Neural cell (in vitro differentiated cells): ENCODE measurements at regions not wholly inside any gene's neighbourhood (a gene's known extent, or its start where the extent isn't known, plus 50 kb on each side); places are given as distances from the start of the nearest gene placed in this dataset.
"Not testable (repeated sequence)": the region's sequence is repeated elsewhere in the genome, so short reads cannot be mapped to it uniquely, and the experiment has no call there.

Experiments used
- H2AFZ ChIP-seq: fragments of 200-600, 300-800 bp; sonication (generic), shearing (Covaris generic); 2 replicates; pipeline ENCODE4 v1.6.0; 2014; ENCODE audit warnings: low read depth, mild to moderate bottlenecking, antibody characterized with exemption, low read length, moderate library complexity
- H3F3A ChIP-seq: fragments of 200-600 bp; shearing (Covaris generic); 2 replicates; pipeline ENCODE4 v1.6.1; 2016; ENCODE audit warnings: mild to moderate bottlenecking, moderate library complexity, mixed read lengths, antibody characterized with exemption, low read length; ENCODE audit not compliant: insufficient read depth, poor library complexity, severe bottlenecking
- H3K27ac ChIP-seq: fragments of 200-600, 300-800 bp; sonication (generic), shearing (Covaris generic); 2 replicates; pipeline ENCODE4 v1.5.1; 2014; ENCODE audit warnings: mild to moderate bottlenecking, low read length, moderate library complexity
- H3K27me3 ChIP-seq: fragments of 300-800, 200-600 bp; sonication (generic), shearing (Covaris generic); 2 replicates; pipeline ENCODE4 v1.6.0; 2014; ENCODE audit warnings: mild to moderate bottlenecking, low read depth, low read length, moderate library complexity; ENCODE audit not compliant: insufficient read depth
- H3K36me3 ChIP-seq: fragments of 300-800, 200-600 bp; sonication (generic), shearing (Covaris generic); 2 replicates; pipeline ENCODE4 v1.5.1; 2014; ENCODE audit warnings: mild to moderate bottlenecking, antibody characterized with exemption, low read length, moderate library complexity; ENCODE audit not compliant: insufficient read depth
- H3K4me2 ChIP-seq: fragments of 300-800, 200-600 bp; sonication (generic), shearing (Covaris generic); 2 replicates; pipeline ENCODE4 v1.6.0; 2014; ENCODE audit warnings: mild to moderate bottlenecking, low read length
- H3K4me3 ChIP-seq: fragments of 300-800, 200-600 bp; sonication (generic), shearing (Covaris generic); 2 replicates; pipeline ENCODE4 v1.5.1; 2014; ENCODE audit warnings: mild to moderate bottlenecking, low read length, moderate library complexity
- H3K79me2 ChIP-seq: fragments of 200-600 bp; shearing (Covaris generic); replicated peaks from 2 replicates; pipeline ENCODE4 v1.6.0; 2014; ENCODE audit warnings: mild to moderate bottlenecking, low read length, moderate library complexity; ENCODE audit not compliant: insufficient read depth
- H3K9ac ChIP-seq: fragments of 300-800, 200-600 bp; sonication (generic), shearing (Covaris generic); 2 replicates; pipeline ENCODE4 v1.6.1; 2016; ENCODE audit warnings: mild to moderate bottlenecking, low read length, mixed read lengths
- H3K9me2 ChIP-seq: fragments of 200-600 bp; shearing (Covaris generic); 2 replicates; pipeline ENCODE4 v1.6.1; 2016; ENCODE audit warnings: mild to moderate bottlenecking, low read length, mixed read lengths; ENCODE audit not compliant: insufficient read depth
- H3K9me3 ChIP-seq: fragments of 200-600, 300-800 bp; sonication (generic), shearing (Covaris generic); 2 replicates; pipeline ENCODE4 v1.6.1; 2016; ENCODE audit warnings: mild to moderate bottlenecking, mixed run types, low read length, moderate library complexity, mixed read lengths
- H4K20me1 ChIP-seq: fragments of 200-600 bp; shearing (Covaris generic); 2 replicates; pipeline ENCODE4 v1.6.1; 2016; ENCODE audit warnings: mild to moderate bottlenecking, mixed run types; ENCODE audit not compliant: insufficient read depth
- CTCF ChIP-seq: fragments of 450-650 bp; IDR thresholded peaks from 2 replicates; pipeline ENCODE4 v1.5.1; 2014; ENCODE audit warnings: antibody characterized with exemption, mild to moderate bottlenecking, moderate library complexity; ENCODE audit not compliant: poor library complexity, severe bottlenecking
- EP300 ChIP-seq: fragments of 450-650 bp; conservative IDR thresholded peaks from 2 replicates; pipeline ENCODE4 v1.6.1; 2014; ENCODE audit warnings: antibody characterized with exemption, mild to moderate bottlenecking, moderate library complexity; ENCODE audit not compliant: poor library complexity, severe bottlenecking
- EZH2 ChIP-seq: fragments of 200-600, 300-800 bp; shearing (Covaris generic), sonication (generic); IDR thresholded peaks from 2 replicates; pipeline ENCODE4 v1.6.1; 2014; ENCODE audit warnings: antibody characterized with exemption, low read length, borderline replicate concordance, mild to moderate bottlenecking; ENCODE audit not compliant: insufficient read depth, poor library complexity, severe bottlenecking
- MXI1 ChIP-seq: fragments of 450-650 bp; conservative IDR thresholded peaks from 2 replicates; pipeline ENCODE4 v1.6.1; 2014; ENCODE audit warnings: antibody characterized with exemption, mild to moderate bottlenecking; ENCODE audit not compliant: poor library complexity, severe bottlenecking
- POLR2AphosphoS5 ChIP-seq: IDR thresholded peaks from 2 replicates; pipeline ENCODE4 v1.6.1; 2012
- TAF1 ChIP-seq: IDR thresholded peaks from 2 replicates; pipeline ENCODE4 v1.6.1; 2012; ENCODE audit warnings: low read depth
- TF ChIP-seq, protein P1 (sequence below): IDR thresholded peaks from 2 replicates; pipeline ENCODE4 v1.6.1; 2012; ENCODE audit warnings: borderline replicate concordance

- Histone ChIP-seq H2AFZ (no peak overlapping the region), H3K9ac (no peak overlapping the region), H4K20me1 (no peaks in the 10 kb centered on the region), H3K9me3 (no peaks in the 10 kb centered on the region), H3F3A (no peaks in the 10 kb centered on the region), H3K4me3 (no peak overlapping the region), H3K79me2 (no peaks in the 10 kb centered on the region), H3K27ac (no peak overlapping the region), H3K36me3 (no peaks in the 10 kb centered on the region), H3K9me2 (no peaks in the 10 kb centered on the region), H3K4me2 (no peak overlapping the region), H3K27me3 (no peaks in the 10 kb centered on the region)
- TF ChIP-seq, protein P1, sequence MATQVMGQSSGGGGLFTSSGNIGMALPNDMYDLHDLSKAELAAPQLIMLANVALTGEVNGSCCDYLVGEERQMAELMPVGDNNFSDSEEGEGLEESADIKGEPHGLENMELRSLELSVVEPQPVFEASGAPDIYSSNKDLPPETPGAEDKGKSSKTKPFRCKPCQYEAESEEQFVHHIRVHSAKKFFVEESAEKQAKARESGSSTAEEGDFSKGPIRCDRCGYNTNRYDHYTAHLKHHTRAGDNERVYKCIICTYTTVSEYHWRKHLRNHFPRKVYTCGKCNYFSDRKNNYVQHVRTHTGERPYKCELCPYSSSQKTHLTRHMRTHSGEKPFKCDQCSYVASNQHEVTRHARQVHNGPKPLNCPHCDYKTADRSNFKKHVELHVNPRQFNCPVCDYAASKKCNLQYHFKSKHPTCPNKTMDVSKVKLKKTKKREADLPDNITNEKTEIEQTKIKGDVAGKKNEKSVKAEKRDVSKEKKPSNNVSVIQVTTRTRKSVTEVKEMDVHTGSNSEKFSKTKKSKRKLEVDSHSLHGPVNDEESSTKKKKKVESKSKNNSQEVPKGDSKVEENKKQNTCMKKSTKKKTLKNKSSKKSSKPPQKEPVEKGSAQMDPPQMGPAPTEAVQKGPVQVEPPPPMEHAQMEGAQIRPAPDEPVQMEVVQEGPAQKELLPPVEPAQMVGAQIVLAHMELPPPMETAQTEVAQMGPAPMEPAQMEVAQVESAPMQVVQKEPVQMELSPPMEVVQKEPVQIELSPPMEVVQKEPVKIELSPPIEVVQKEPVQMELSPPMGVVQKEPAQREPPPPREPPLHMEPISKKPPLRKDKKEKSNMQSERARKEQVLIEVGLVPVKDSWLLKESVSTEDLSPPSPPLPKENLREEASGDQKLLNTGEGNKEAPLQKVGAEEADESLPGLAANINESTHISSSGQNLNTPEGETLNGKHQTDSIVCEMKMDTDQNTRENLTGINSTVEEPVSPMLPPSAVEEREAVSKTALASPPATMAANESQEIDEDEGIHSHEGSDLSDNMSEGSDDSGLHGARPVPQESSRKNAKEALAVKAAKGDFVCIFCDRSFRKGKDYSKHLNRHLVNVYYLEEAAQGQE: no peak
- TF ChIP-seq POLR2AphosphoS5 (peak; percentile 24), EP300 (peak; percentile 54)
Measured at GRCh38 chr13:85985797-85986196, 186.6 kb upstream of the SLITRK6 start.

DNA sequence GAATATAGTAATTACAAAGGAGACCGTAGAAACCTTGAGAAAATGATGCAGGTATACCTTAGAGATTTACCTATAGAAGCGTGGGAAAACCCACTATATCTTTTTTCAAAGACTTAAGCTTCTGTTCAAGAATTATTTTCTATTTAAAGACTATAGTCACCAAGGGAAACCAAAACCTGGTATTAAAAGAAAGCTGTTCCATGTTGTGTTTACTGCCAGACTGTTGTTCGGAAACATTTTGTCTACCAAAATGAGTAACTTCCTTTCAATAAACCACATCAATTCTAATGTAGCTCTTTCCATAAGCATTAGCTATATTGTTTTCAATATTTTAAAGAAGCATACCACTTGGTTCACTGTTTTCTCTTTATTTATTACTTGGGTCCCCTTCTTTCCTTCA, 182.9 kb upstream of the SLITRK6 start:
- no peaks in the 10 kb centered on the region for H3K36me3 ChIP-seq
- no peaks in the 10 kb centered on the region for H3K9me3 ChIP-seq
- H3K27ac ChIP-seq: no peak overlapping the region
- H2AFZ ChIP-seq: no peak overlapping the region
- no peaks in the 10 kb centered on the region for H3K27me3 ChIP-seq
- H3K79me2 ChIP-seq: no peaks in the 10 kb centered on the region
- H3F3A ChIP-seq: no peaks in the 10 kb centered on the region
- H4K20me1 ChIP-seq: no peaks in the 10 kb centered on the region
- no peak overlapping the region for H3K4me3 ChIP-seq
- no peak for TF ChIP-seq EZH2
- no peak for TF ChIP-seq EP300
- no peak for TF ChIP-seq TAF1
- TF ChIP-seq MXI1: no peak
- no peak for TF ChIP-seq CTCF
- H3K4me2 ChIP-seq: no peak overlapping the region
- H3K9ac ChIP-seq: no peak overlapping the region
- H3K9me2 ChIP-seq: no peaks in the 10 kb centered on the region

- H3K9ac ChIP-seq, H3K79me2 ChIP-seq, H3F3A ChIP-seq, H3K4me2 ChIP-seq, H3K27me3 ChIP-seq, H4K20me1 ChIP-seq, H2AFZ ChIP-seq, H3K4me3 ChIP-seq, H3K9me3 ChIP-seq, H3K9me2 ChIP-seq, H3K36me3 ChIP-seq, H3K27ac ChIP-seq: not testable (repeated sequence)
Measured at GRCh38 chr13:85980447-85980846, 181.2 kb upstream of the SLITRK6 start.
